GM18907 (cell line): ENCODE measurements at regions not wholly inside any gene's neighbourhood (a gene's known extent, or its start where the extent isn't known, plus 50 kb on each side); places are given as distances from the start of the nearest gene placed in this dataset.
"Not testable (repeated sequence)": the region's sequence is repeated elsewhere in the genome, so short reads cannot be mapped to it uniquely, and the experiment has no call there.

Experiments
- ATAC-seq: cut with Tn5 transposase; IDR thresholded peaks from one replicate; pipeline ENCODE4 v1.9.1; 2021; ENCODE audit warnings: mild to moderate bottlenecking, moderate library complexity; ENCODE audit not compliant: unreplicated experiment

- ATAC-seq = not testable (repeated sequence)
Measured at GRCh38 chr11:25488176-25488575, 843.8 kb upstream of the ANO3 start.

- not testable (repeated sequence) for ATAC-seq
Measured at GRCh38 chr11:25501426-25501825, 830.5 kb upstream of the ANO3 start.

- ATAC-seq = no peak
Measured at GRCh38 chr11:25515576-25515975, 816.4 kb upstream of the ANO3 start.

- ATAC-seq = no peak
Measured at GRCh38 chr11:25520459-25520858, 811.5 kb upstream of the ANO3 start.

GRCh38 chr11:25527841-25528240 is 804.1 kb upstream of the ANO3 start:
- no peak for ATAC-seq

- ATAC-seq = no peak
Measured at GRCh38 chr11:25529572-25529971, 802.4 kb upstream of the ANO3 start.

- ATAC-seq = no peak
Measured at GRCh38 chr11:25535467-25536272, 796.3 kb upstream of the ANO3 start.

GRCh38 chr11:25536289-25536688 is 795.6 kb upstream of the ANO3 start:
- no peak for ATAC-seq

GRCh38 chr11:25537393-25537792 is 794.5 kb upstream of the ANO3 start:
- no peak for ATAC-seq

- ATAC-seq = no peak
Measured at GRCh38 chr11:25547292-25547691, 784.6 kb upstream of the ANO3 start.

- no peak for ATAC-seq
Measured at GRCh38 chr11:25562417-25562816, 769.5 kb upstream of the ANO3 start.

GRCh38 chr11:25565846-25566245 is 766.1 kb upstream of the ANO3 start:
- no peak for ATAC-seq

GRCh38 chr11:25566298-25567200 is 765.4 kb upstream of the ANO3 start:
- ATAC-seq = no peak

GRCh38 chr11:25576320-25576719 is 755.6 kb upstream of the ANO3 start:
- no peak for ATAC-seq

GRCh38 chr11:25579554-25579953 is 752.4 kb upstream of the ANO3 start:
- not testable (repeated sequence) for ATAC-seq

- ATAC-seq = no peak
Measured at GRCh38 chr11:25583596-25583995, 748.3 kb upstream of the ANO3 start.

- ATAC-seq = no peak
Measured at GRCh38 chr11:25587496-25587895, 744.4 kb upstream of the ANO3 start.

GRCh38 chr11:25593221-25593620 is 738.7 kb upstream of the ANO3 start:
- no peak for ATAC-seq

- ATAC-seq = no peak
Measured at GRCh38 chr11:25596701-25597100, 735.2 kb upstream of the ANO3 start.

GRCh38 chr11:25597696-25598095 is 734.2 kb upstream of the ANO3 start:
- no peak for ATAC-seq

- ATAC-seq = no peak
Measured at GRCh38 chr11:25602149-25602548, 729.8 kb upstream of the ANO3 start.

GRCh38 chr11:25602959-25603358 is 729.0 kb upstream of the ANO3 start:
- no peak for ATAC-seq
